PC-9 (cell line): ENCODE measurements at regions not wholly inside any gene's neighbourhood (a gene's known extent, or its start where the extent isn't known, plus 50 kb on each side); places are given as distances from the start of the nearest gene placed in this dataset.

ENCODE experiments used
- EZH2 ChIP-seq: fragments of 200-600 bp; sonication (generic); IDR thresholded peaks from 2 replicates; pipeline ENCODE4 v1.8.0; 2017; ENCODE audit warnings: antibody characterized with exemption, low read depth
- TF ChIP-seq, protein P1 (sequence below): fragments of 200-600 bp; sonication (generic); conservative IDR thresholded peaks from 2 replicates; pipeline ENCODE4 v1.6.1; 2017; ENCODE audit warnings: mixed run types, antibody characterized with exemption, mild to moderate bottlenecking, moderate library complexity

DNA sequence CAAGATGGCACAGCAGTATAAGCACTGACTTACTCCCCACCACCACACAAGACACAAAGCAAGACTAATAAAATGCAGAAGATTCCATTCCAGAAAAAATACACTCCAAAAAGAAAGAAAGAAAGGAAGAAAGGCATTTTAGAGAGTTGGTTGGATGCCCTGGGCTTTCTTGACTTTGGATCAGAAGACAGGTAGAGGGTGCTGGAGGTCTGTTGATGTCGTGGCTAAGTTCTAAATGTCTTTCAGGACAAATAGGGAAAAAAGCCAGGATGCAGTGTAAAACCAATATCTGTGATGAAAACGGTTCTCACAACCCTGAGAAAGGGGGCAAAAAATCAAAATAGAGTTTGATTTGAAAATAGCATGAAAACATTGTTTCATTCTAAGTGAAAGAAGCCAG lies 555.2 kb upstream of the PRKX start:
- TF ChIP-seq, protein P1, sequence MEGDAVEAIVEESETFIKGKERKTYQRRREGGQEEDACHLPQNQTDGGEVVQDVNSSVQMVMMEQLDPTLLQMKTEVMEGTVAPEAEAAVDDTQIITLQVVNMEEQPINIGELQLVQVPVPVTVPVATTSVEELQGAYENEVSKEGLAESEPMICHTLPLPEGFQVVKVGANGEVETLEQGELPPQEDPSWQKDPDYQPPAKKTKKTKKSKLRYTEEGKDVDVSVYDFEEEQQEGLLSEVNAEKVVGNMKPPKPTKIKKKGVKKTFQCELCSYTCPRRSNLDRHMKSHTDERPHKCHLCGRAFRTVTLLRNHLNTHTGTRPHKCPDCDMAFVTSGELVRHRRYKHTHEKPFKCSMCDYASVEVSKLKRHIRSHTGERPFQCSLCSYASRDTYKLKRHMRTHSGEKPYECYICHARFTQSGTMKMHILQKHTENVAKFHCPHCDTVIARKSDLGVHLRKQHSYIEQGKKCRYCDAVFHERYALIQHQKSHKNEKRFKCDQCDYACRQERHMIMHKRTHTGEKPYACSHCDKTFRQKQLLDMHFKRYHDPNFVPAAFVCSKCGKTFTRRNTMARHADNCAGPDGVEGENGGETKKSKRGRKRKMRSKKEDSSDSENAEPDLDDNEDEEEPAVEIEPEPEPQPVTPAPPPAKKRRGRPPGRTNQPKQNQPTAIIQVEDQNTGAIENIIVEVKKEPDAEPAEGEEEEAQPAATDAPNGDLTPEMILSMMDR: peak; percentile 59
- TF ChIP-seq EZH2: no peak
